ENCODE measurements at regions not wholly inside any gene's neighbourhood (a gene's known extent, or its start where the extent isn't known, plus 50 kb on each side); places are given as distances from the start of the nearest gene placed in this dataset.

- no peak for DNase-seq (ENCODE audit: low spot score)
These were observed 70.4 kb upstream of the BLCAP start for GRCh38 chr20:37598100-37598543.

- no peak for DNase-seq (ENCODE audit: low spot score)
These were observed 69.3 kb upstream of the BLCAP start for GRCh38 chr20:37596890-37597536.

GRCh38 chr20:37596168-37596567 is 68.5 kb upstream of the BLCAP start:
- DNase-seq (ENCODE audit: low spot score), result no peak

GRCh38 chr20:37593710-37594109 is 66.0 kb upstream of the BLCAP start:
- no peak for DNase-seq (ENCODE audit: low spot score)

GRCh38 chr20:37590938-37591490 is 63.3 kb upstream of the BLCAP start:
- no peak for DNase-seq (ENCODE audit: low spot score)

- DNase-seq (ENCODE audit: low spot score), result no peak
These were observed 58.4 kb upstream of the BLCAP start for GRCh38 chr20:37586078-37586477.

- DNase-seq (ENCODE audit: low spot score), result no peak
These were observed 56.6 kb upstream of the BLCAP start for GRCh38 chr20:37584238-37584807.

- no peak for DNase-seq (ENCODE audit: low spot score)
These were observed 53.6 kb upstream of the BLCAP start for GRCh38 chr20:37581246-37581645.

- DNase-seq (ENCODE audit: low spot score), result no peak
These were observed 52.4 kb upstream of the BLCAP start for GRCh38 chr20:37580069-37580468.

GRCh38 chr20:37579106-37579505 is 51.4 kb upstream of the BLCAP start:
- no peak for DNase-seq (ENCODE audit: low spot score)

- no peak for DNase-seq (ENCODE audit: low spot score)
These were observed 50.3 kb upstream of the BLCAP start for GRCh38 chr20:37577981-37578380.
